Activated naive CD4-positive, alpha-beta T cell treated with anti-CD3 and anti-CD28 coated beads for 36 hours (primary cell): ENCODE measurements at regions not wholly inside any gene's neighbourhood (a gene's known extent, or its start where the extent isn't known, plus 50 kb on each side); places are given as distances from the start of the nearest gene placed in this dataset.

Experiments
- CTCF ChIA-PET: fragments of 350-600 bp; sonication (Branson Sonifier 250); formaldehyde crosslinking; loops from one replicate; lab custom pipeline; 2021; ENCODE audit warnings: antibody characterized with exemption; lab: Charles Lee
- DNase-seq: peaks from one replicate; pipeline ENCODE4 v3.0.0-alpha.2; 2020
- H3K27ac Mint-ChIP-seq: one replicate; pipeline ENCODE4 v1.8.0; 2021; ENCODE audit warnings: mild to moderate bottlenecking, mixed read lengths
- H3K27me3 Mint-ChIP-seq: one replicate; pipeline ENCODE4 v1.8.0; 2021; ENCODE audit warnings: low read depth, mixed read lengths
- H3K36me3 Mint-ChIP-seq: one replicate; pipeline ENCODE4 v1.8.0; 2021; ENCODE audit warnings: low read depth, mixed read lengths
- H3K4me1 Mint-ChIP-seq: one replicate; pipeline ENCODE4 v1.8.0; 2021; ENCODE audit warnings: low read depth, mixed read lengths
- H3K4me3 Mint-ChIP-seq: one replicate; pipeline ENCODE4 v1.8.0; 2021; ENCODE audit warnings: mild to moderate bottlenecking, moderate library complexity, mixed read lengths
- H3K9me3 Mint-ChIP-seq: one replicate; pipeline ENCODE4 v1.8.0; 2021; ENCODE audit warnings: mixed read lengths
- intact Hi-C: fragments of 100-400 bp; cut with micrococcal nuclease; formaldehyde crosslinking; loops from one replicate; pipeline ENCODE4 v1.15.1; 2023

GRCh38 chr2:149926149-149926548, 338.6 kb upstream of the MMADHC start:
- Mint-ChIP-seq H3K27me3 (no peaks in the 10 kb centered on the region), H3K36me3 (no peaks in the 10 kb centered on the region), H3K4me3 (no peak overlapping the region), H3K27ac (no peak overlapping the region), H3K4me1 (no peaks in the 10 kb centered on the region), H3K9me3 (no peaks in the 10 kb centered on the region)
- intact Hi-C loops = no loop called here
- CTCF ChIA-PET = no interaction called here
- no peak for DNase-seq

DNA sequence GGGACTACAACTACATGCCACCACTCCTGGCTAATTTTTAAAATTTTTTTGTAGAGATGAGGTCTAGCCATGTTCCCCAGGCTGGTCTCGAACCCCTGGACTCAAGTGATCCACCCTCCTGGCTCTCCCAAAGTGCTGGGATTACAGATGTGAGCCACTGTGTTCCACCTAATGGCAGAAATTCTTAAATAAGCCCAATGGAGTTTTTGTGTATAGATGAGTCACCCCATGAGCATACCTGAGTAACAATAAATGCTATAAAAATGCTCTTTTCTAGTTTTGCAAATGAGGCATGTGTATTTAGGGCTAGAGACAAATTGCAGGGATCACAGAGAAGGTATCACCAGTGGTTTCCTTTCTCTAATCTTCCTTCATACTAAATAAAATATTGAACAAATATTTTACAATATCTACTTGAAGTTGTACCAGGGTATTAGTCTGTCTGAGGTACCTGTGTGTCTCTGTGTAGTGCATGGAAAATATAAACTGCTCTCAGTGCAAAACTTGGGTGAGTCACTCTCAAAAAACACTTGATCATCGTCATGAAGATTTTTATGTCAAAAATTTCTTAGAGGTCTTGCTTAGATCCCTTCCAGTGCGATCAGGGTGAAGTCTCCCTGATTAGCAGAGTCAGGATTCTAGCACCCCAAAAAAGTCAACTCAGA, 337.1 kb upstream of the MMADHC start:
- CTCF ChIA-PET = no interaction called here

GRCh38 chr2:149924028-149924427, 336.5 kb upstream of the MMADHC start:
- CTCF ChIA-PET = no interaction called here
- Mint-ChIP-seq H3K4me1 (no peaks in the 10 kb centered on the region), H3K27ac (no peak overlapping the region), H3K9me3 (peaks cover 6% of the 10 kb centered on the region), H3K27me3 (no peaks in the 10 kb centered on the region), H3K36me3 (no peaks in the 10 kb centered on the region), H3K4me3 (no peak overlapping the region)
- DNase-seq = no peak
- intact Hi-C loops = no loop called here

More for the DNA sequence above, 337.1 kb upstream of the MMADHC start:
- H3K27me3 Mint-ChIP-seq = no peaks in the 10 kb centered on the region
- no peaks in the 10 kb centered on the region for H3K36me3 Mint-ChIP-seq
- no peaks in the 10 kb centered on the region for H3K4me1 Mint-ChIP-seq
- no peak for DNase-seq
- no peak overlapping the region for H3K27ac Mint-ChIP-seq
- intact Hi-C loops = no loop called here
- no peak overlapping the region for H3K4me3 Mint-ChIP-seq
- peaks cover 6% of the 10 kb centered on the region for H3K9me3 Mint-ChIP-seq

GRCh38 chr2:149921911-149922616, 334.5 kb upstream of the MMADHC start:
- CTCF ChIA-PET = no interaction called here
- Mint-ChIP-seq H3K4me1 (no peaks in the 10 kb centered on the region), H3K4me3 (no peak overlapping the region), H3K36me3 (no peaks in the 10 kb centered on the region), H3K9me3 (peaks cover 6% of the 10 kb centered on the region), H3K27me3 (no peaks in the 10 kb centered on the region), H3K27ac (no peak overlapping the region)
- DNase-seq = no peak
- intact Hi-C loops = no loop called here

GRCh38 chr2:149920389-149920788, 332.8 kb upstream of the MMADHC start:
- no peak for DNase-seq
- Mint-ChIP-seq H3K4me1 (no peaks in the 10 kb centered on the region), H3K27ac (no peak overlapping the region), H3K9me3 (peaks cover 6% of the 10 kb centered on the region), H3K27me3 (no peaks in the 10 kb centered on the region), H3K4me3 (no peak overlapping the region), H3K36me3 (no peaks in the 10 kb centered on the region)
- CTCF ChIA-PET = no interaction called here
- intact Hi-C loops = no loop called here

DNA sequence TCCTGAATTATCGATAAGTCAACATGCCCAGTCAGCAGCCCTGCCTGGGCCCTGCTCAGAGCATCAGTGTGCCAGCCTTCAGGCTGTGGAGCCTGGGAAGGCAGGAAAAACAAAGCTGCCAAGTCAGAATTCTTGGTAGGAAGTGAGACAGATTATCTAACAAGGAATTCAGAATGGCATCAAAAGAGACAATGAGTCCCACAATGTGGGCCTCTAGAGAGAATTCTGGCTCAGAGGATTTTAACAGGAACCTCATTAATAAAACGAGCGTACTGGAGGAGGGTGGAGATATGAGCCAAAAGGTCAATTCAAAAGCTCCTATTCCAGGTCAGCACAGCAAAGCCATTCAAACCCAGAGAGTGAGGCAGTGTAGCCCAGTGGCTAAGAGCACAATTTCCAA, 327.6 kb upstream of the MMADHC start:
- intact Hi-C loops = no loop called here
- Mint-ChIP-seq H3K36me3 (no peaks in the 10 kb centered on the region), H3K4me1 (no peaks in the 10 kb centered on the region), H3K27ac (no peak overlapping the region), H3K4me3 (no peak overlapping the region), H3K9me3 (peaks cover 5% of the 10 kb centered on the region), H3K27me3 (no peaks in the 10 kb centered on the region)
- no peak for DNase-seq
- CTCF ChIA-PET = no interaction called here

- H3K27me3 Mint-ChIP-seq = no peaks in the 10 kb centered on the region
- intact Hi-C loops = no loop called here
- CTCF ChIA-PET = no interaction called here
Observed at GRCh38 chr2:149908726-149909683, 321.4 kb upstream of the MMADHC start.

GRCh38 chr2:149906886-149907285, 319.3 kb upstream of the MMADHC start:
- Mint-ChIP-seq H3K4me1 (no peaks in the 10 kb centered on the region), H3K27me3 (no peaks in the 10 kb centered on the region), H3K9me3 (no peaks in the 10 kb centered on the region), H3K27ac (no peak overlapping the region), H3K4me3 (no peak overlapping the region), H3K36me3 (no peaks in the 10 kb centered on the region)
- no peak for DNase-seq
- CTCF ChIA-PET = no interaction called here
- intact Hi-C loops = no loop called here

More at GRCh38 chr2:149908726-149909683, 321.4 kb upstream of the MMADHC start:
- Mint-ChIP-seq H3K36me3 (no peaks in the 10 kb centered on the region), H3K27ac (no peak overlapping the region), H3K9me3 (peaks cover 2% of the 10 kb centered on the region), H3K4me3 (no peak overlapping the region), H3K4me1 (no peaks in the 10 kb centered on the region)
- no peak for DNase-seq

DNA sequence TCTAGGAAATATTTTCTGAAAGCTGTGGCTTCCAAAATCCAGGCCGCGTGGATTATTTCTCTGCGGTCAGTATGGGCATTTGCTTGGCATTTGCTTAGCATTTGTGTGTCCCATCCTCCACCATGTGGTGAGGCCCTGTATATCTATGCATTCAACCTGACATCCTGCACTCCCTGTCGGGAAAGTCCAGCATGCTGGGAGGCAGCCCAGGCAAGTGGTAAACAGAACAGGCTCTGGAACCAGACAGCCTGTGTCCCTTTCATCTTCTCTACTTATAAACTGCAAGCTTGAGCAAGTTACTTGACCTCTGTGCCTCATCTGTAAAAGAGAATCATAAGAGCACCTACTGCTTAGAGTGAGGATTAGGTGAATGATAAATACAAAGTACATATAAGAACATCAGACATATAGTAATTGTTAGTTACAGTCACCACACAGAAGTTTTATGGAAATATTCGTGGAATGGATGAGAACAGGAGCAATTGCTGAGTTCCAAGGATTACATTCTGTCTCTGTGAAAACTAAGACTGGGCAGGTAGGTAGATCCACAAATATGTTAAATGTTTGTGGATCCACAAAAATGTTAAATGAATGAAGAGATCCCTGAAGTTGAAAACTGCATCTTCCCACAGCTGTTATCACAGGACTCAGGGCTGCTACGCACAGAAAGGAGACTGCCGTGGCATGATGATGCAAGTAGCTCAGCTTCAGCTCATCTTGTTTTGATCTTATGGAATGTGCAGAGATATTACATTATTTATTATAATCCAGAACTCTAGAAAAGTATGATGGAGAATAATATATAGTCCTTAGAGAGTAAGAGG, 317.0 kb upstream of the MMADHC start:
- Mint-ChIP-seq H3K9me3 (no peaks in the 10 kb centered on the region), H3K27me3 (no peaks in the 10 kb centered on the region), H3K36me3 (no peaks in the 10 kb centered on the region), H3K4me3 (no peak overlapping the region), H3K27ac (no peak overlapping the region), H3K4me1 (no peaks in the 10 kb centered on the region)
- DNase-seq = no peak
- CTCF ChIA-PET = no interaction called here
- intact Hi-C loops = no loop called here

DNA sequence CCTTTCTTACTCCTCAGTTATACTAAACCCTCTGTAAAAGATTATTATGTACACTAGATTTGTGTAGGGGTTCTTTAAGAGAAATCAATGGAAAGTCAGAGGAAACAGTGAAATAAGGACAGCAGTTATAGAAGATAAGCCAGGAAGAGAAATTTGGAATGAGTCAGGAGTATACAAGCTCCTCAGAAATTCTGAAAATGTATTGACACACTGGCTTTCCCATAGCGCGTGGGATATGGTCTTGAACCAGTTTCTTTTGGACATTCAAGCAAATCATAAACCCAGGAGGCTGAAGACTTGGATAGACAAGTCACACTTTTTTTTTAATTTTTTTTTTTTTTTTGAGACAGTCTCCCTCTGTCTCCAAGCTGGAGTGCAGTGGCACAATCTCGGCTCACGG, 316.1 kb upstream of the MMADHC start:
- intact Hi-C loops = no loop called here
- Mint-ChIP-seq H3K27ac (no peak overlapping the region), H3K9me3 (no peaks in the 10 kb centered on the region), H3K4me1 (no peaks in the 10 kb centered on the region), H3K36me3 (no peaks in the 10 kb centered on the region), H3K4me3 (no peak overlapping the region), H3K27me3 (no peaks in the 10 kb centered on the region)
- CTCF ChIA-PET = no interaction called here
- no peak for DNase-seq

GRCh38 chr2:149902081-149902480, 314.5 kb upstream of the MMADHC start:
- DNase-seq = no peak
- H3K4me3 Mint-ChIP-seq = no peak overlapping the region
- no peaks in the 10 kb centered on the region for H3K27me3 Mint-ChIP-seq
- no peaks in the 10 kb centered on the region for H3K36me3 Mint-ChIP-seq
- CTCF ChIA-PET = no interaction called here
- no peaks in the 10 kb centered on the region for H3K4me1 Mint-ChIP-seq
- no peak overlapping the region for H3K27ac Mint-ChIP-seq
- intact Hi-C loops = no loop called here
- H3K9me3 Mint-ChIP-seq = no peaks in the 10 kb centered on the region
